GM21526 (cell line): ENCODE measurements at regions not wholly inside any gene's neighbourhood (a gene's known extent, or its start where the extent isn't known, plus 50 kb on each side); places are given as distances from the start of the nearest gene placed in this dataset.
"Not testable (repeated sequence)": the region's sequence is repeated elsewhere in the genome, so short reads cannot be mapped to it uniquely, and the experiment has no call there.

Source experiments
- ATAC-seq: cut with Tn5 transposase; IDR thresholded peaks from one replicate; pipeline ENCODE4 v1.9.1; 2021; ENCODE audit warnings: moderate library complexity; ENCODE audit not compliant: unreplicated experiment, low FRiP score

- not testable (repeated sequence) for ATAC-seq
These were observed 316.6 kb upstream of the KCNMB2 start for GRCh38 chr3:178219661-178220060.

GRCh38 chr3:178223876-178224275 is 312.4 kb upstream of the KCNMB2 start:
- ATAC-seq: no peak

GRCh38 chr3:178226094-178226493 is 310.1 kb upstream of the KCNMB2 start:
- no peak for ATAC-seq

- ATAC-seq: no peak
These were observed 304.6 kb upstream of the KCNMB2 start for GRCh38 chr3:178231645-178232044.

- ATAC-seq: no peak
These were observed 302.7 kb upstream of the KCNMB2 start for GRCh38 chr3:178233371-178234071.

- ATAC-seq: no peak
These were observed 299.5 kb upstream of the KCNMB2 start for GRCh38 chr3:178236555-178237277.

GRCh38 chr3:178238179-178238578 is 298.1 kb upstream of the KCNMB2 start:
- no peak for ATAC-seq

- ATAC-seq: no peak
These were observed 291.2 kb upstream of the KCNMB2 start for GRCh38 chr3:178244733-178245709.

- ATAC-seq: no peak
These were observed 290.2 kb upstream of the KCNMB2 start for GRCh38 chr3:178246004-178246403.

GRCh38 chr3:178255315-178255714 is 280.9 kb upstream of the KCNMB2 start:
- ATAC-seq: no peak

GRCh38 chr3:178257491-178257890 is 278.7 kb upstream of the KCNMB2 start:
- ATAC-seq: no peak

- ATAC-seq: no peak
These were observed 278.1 kb upstream of the KCNMB2 start for GRCh38 chr3:178258121-178258520.

- no peak for ATAC-seq
These were observed 276.5 kb upstream of the KCNMB2 start for GRCh38 chr3:178259703-178260102.

GRCh38 chr3:178260887-178261565 is 275.2 kb upstream of the KCNMB2 start:
- ATAC-seq: no peak

GRCh38 chr3:178263236-178263916 is 272.9 kb upstream of the KCNMB2 start:
- no peak for ATAC-seq

- no peak for ATAC-seq
These were observed 268.9 kb upstream of the KCNMB2 start for GRCh38 chr3:178267158-178267844.

GRCh38 chr3:178270838-178271237 is 265.4 kb upstream of the KCNMB2 start:
- no peak for ATAC-seq

GRCh38 chr3:178271740-178272387 is 264.4 kb upstream of the KCNMB2 start:
- ATAC-seq: no peak

- ATAC-seq: no peak
These were observed 263.4 kb upstream of the KCNMB2 start for GRCh38 chr3:178272841-178273240.
